Prostate gland (tissue), 2 donors: ENCODE measurements at regions not wholly inside any gene's neighbourhood (a gene's known extent, or its start where the extent isn't known, plus 50 kb on each side); places are given as distances from the start of the nearest gene placed in this dataset.

Experiments
- POLR2A ChIP-seq: fragments of 450-650 bp; IDR thresholded peaks from one replicate; pipeline ENCODE4 v1.6.1; 2016; ENCODE audit warnings: antibody characterized with exemption, mild to moderate bottlenecking
- POLR2AphosphoS5 ChIP-seq: sonication (generic); formaldehyde crosslinking; IDR thresholded peaks from one replicate; pipeline ENCODE4 v1.6.1; 2017; ENCODE audit warnings: antibody characterized with exemption
- TF ChIP-seq, protein P1 (sequence below), 4 experiments: fragments of 200-600 bp in 2 of 4; fragments of 450-650 bp in 2 of 4; sonication (generic) in 2 of 4; IDR thresholded peaks; 1 replicate in 3 of 4; 2 replicates in 1 of 4; pipeline ENCODE4 v1.5.1; 2016 to 2019; ENCODE audit warnings: antibody characterized with exemption in 4 of 4, mild to moderate bottlenecking in 2 of 4, moderate library complexity in 2 of 4

DNA sequence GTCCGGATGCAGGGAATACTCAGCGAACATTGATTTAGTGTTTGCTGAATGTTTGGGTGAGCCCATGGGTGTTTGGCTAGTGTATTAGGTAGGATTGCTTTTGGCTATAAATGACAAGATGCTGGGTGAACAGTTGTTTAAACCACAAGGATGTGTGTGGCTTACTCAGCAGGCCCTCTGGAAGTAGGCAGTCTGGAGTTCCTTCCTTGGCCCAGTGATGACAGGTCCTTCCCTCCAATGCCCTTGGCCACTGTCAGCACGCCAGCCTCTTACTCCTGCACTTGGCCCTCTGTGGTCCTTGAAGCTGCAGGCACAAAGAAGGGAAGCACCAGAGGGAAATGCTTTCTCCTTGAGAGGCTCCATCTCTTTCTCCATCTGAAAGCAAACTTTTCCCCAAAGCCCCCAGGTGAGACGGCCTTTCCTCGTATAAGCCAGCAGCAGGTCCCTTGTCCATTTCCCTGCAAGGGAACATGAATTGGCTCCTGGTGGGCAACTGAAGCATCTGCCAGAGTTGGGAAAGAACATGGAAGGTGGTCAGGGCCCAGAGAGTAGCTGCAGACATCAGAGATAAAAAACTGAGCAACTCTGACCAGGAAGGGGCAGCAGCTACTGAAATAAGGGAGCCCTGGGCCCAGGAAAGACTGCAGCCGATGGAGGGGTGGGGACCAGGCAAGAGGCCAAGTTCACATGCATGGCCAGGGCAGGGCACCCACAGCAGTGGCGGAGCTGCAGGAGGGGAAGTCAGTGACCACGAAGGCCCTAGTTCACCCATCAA lies 105.0 kb downstream of the TPRA1 start:
- TF ChIP-seq POLR2AphosphoS5, result no peak
- no peak for TF ChIP-seq POLR2A
- TF ChIP-seq, protein P1, sequence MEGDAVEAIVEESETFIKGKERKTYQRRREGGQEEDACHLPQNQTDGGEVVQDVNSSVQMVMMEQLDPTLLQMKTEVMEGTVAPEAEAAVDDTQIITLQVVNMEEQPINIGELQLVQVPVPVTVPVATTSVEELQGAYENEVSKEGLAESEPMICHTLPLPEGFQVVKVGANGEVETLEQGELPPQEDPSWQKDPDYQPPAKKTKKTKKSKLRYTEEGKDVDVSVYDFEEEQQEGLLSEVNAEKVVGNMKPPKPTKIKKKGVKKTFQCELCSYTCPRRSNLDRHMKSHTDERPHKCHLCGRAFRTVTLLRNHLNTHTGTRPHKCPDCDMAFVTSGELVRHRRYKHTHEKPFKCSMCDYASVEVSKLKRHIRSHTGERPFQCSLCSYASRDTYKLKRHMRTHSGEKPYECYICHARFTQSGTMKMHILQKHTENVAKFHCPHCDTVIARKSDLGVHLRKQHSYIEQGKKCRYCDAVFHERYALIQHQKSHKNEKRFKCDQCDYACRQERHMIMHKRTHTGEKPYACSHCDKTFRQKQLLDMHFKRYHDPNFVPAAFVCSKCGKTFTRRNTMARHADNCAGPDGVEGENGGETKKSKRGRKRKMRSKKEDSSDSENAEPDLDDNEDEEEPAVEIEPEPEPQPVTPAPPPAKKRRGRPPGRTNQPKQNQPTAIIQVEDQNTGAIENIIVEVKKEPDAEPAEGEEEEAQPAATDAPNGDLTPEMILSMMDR (IDR thresholded peaks at IDR 0.05), result no peak
